ENCODE measurements at regions not wholly inside any gene's neighbourhood (a gene's known extent, or its start where the extent isn't known, plus 50 kb on each side); places are given as distances from the start of the nearest gene placed in this dataset.

DNA sequence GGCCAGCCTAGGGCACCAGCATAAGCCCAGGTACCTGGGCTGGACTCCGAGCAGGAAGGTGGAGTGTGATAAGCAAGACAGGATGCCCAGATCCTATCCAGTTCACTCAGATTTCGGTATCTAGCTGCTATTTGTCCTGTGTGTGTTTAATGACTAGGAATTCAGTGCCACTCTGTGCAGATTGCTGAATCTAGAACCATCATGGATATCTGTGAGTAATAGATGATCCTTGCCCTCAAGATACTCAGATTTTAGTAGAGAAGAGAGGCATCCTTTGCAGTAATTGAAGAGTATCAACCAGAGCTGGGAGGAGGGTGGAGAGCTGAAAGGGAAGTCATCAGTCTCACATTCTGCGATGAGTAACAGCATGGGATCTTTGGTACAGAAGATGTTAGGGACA, 155.0 kb upstream of the ARID1B start:
- Histone ChIP-seq H4K20me1 (ENCODE audit: insufficient read depth, low read length) (no peaks in the 10 kb centered on the region), H3K9me2 (ENCODE audit: insufficient read depth, low read length) (no peaks in the 10 kb centered on the region), H3K4me2 (ENCODE audit: low read length) (no peak overlapping the region), H3K4me1 (ENCODE audit: insufficient read depth, low read length, poor library complexity, severe bottlenecking) (no peaks in the 10 kb centered on the region), H3K27ac (ENCODE audit: low read depth, low read length, poor library complexity, severe bottlenecking) (no peak overlapping the region), H2AFZ (ENCODE audit: low read length) (no peak overlapping the region), H3K36me3 (ENCODE audit: insufficient read depth, low read length) (no peaks in the 10 kb centered on the region), H3K79me2 (ENCODE audit: insufficient read depth, low read depth, low read length) (no peaks in the 10 kb centered on the region), H3K4me3 (ENCODE audit: low read depth, low read length, poor library complexity, severe bottlenecking) (no peak overlapping the region), H3K9me3 (ENCODE audit: low read length) (no peaks in the 10 kb centered on the region)
- TF ChIP-seq, protein P1, sequence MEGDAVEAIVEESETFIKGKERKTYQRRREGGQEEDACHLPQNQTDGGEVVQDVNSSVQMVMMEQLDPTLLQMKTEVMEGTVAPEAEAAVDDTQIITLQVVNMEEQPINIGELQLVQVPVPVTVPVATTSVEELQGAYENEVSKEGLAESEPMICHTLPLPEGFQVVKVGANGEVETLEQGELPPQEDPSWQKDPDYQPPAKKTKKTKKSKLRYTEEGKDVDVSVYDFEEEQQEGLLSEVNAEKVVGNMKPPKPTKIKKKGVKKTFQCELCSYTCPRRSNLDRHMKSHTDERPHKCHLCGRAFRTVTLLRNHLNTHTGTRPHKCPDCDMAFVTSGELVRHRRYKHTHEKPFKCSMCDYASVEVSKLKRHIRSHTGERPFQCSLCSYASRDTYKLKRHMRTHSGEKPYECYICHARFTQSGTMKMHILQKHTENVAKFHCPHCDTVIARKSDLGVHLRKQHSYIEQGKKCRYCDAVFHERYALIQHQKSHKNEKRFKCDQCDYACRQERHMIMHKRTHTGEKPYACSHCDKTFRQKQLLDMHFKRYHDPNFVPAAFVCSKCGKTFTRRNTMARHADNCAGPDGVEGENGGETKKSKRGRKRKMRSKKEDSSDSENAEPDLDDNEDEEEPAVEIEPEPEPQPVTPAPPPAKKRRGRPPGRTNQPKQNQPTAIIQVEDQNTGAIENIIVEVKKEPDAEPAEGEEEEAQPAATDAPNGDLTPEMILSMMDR (conservative IDR thresholded peaks at IDR 0.05; ENCODE audit: low read length): no peak
- no peak for TF ChIP-seq EZH2phosphoT487 (IDR thresholded peaks at IDR 0.05; ENCODE audit: borderline replicate concordance, low read depth, low read length)
- intact Hi-C loops (cut with micrococcal nuclease; ENCODE audit: unreplicated experiment): no loop called here
- BruUV-seq (replicated peaks): no TSS peak
- ChIA-PET CTCF (ENCODE audit: unreplicated experiment) (interaction anchor here (0.6 kb wide), 1 partner anchor 131 kb away, joined by 3 read pairs; no protein-coding TSS in a partner anchor), POLR2A (interaction anchor here (1.0 kb wide), 1 partner anchor 22 kb away, joined by 5 read pairs; no protein-coding TSS in a partner anchor)
- DNase-seq (ENCODE audit: low spot score): no peak

DNA sequence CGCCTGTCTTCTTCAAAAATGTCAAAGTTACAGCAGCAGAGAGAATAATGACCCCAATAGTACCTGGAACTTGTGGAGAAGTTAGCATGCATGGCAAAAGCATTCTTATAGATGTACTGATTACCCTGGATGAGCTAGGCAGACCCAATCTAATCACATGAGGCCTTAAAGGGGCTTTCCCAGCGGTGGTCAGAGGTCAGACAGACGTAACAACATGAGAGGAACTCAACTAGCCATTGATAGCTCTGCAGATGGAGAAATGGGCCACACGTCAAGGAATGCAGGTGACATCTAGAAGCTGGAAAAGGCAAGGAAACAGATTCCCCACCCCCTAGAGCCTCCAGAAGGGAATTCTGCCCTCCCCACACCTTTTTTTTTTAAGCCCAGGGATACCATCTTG, 156.8 kb upstream of the ARID1B start:
- no peaks in the 10 kb centered on the region for H3K36me3 ChIP-seq (ENCODE audit: insufficient read depth, low read length)
- intact Hi-C loops (cut with micrococcal nuclease; ENCODE audit: unreplicated experiment): no loop called here
- no peaks in the 10 kb centered on the region for H3K4me1 ChIP-seq (ENCODE audit: insufficient read depth, low read length, poor library complexity, severe bottlenecking)
- H3K4me2 ChIP-seq (ENCODE audit: low read length): no peak overlapping the region
- no peak for TF ChIP-seq EZH2phosphoT487 (IDR thresholded peaks at IDR 0.05; ENCODE audit: borderline replicate concordance, low read depth, low read length)
- BruUV-seq (replicated peaks): no TSS peak
- no peaks in the 10 kb centered on the region for H4K20me1 ChIP-seq (ENCODE audit: insufficient read depth, low read length)
- ChIA-PET POLR2A (interaction anchor here (0.6 to 0.9 kb wide), 3 partner anchors 64 to 382 kb away, joined by 3 to 4 read pairs (median 3); no protein-coding TSS in a partner anchor), CTCF (ENCODE audit: unreplicated experiment) (no interaction called here)
- H3K4me3 ChIP-seq (ENCODE audit: low read depth, low read length, poor library complexity, severe bottlenecking): no peak overlapping the region
- peaks cover under 1% of the 10 kb centered on the region; the same call in 1 of the 2 replicates for H3K9me3 ChIP-seq (ENCODE audit: low read length)
- no peak overlapping the region for H3K27ac ChIP-seq (ENCODE audit: low read depth, low read length, poor library complexity, severe bottlenecking)
- no peaks in the 10 kb centered on the region for H3K79me2 ChIP-seq (ENCODE audit: insufficient read depth, low read depth, low read length)
- no peak for DNase-seq (ENCODE audit: low spot score)
- H2AFZ ChIP-seq (ENCODE audit: low read length): no peak overlapping the region
- H3K9me2 ChIP-seq (ENCODE audit: insufficient read depth, low read length): no peaks in the 10 kb centered on the region

DNA sequence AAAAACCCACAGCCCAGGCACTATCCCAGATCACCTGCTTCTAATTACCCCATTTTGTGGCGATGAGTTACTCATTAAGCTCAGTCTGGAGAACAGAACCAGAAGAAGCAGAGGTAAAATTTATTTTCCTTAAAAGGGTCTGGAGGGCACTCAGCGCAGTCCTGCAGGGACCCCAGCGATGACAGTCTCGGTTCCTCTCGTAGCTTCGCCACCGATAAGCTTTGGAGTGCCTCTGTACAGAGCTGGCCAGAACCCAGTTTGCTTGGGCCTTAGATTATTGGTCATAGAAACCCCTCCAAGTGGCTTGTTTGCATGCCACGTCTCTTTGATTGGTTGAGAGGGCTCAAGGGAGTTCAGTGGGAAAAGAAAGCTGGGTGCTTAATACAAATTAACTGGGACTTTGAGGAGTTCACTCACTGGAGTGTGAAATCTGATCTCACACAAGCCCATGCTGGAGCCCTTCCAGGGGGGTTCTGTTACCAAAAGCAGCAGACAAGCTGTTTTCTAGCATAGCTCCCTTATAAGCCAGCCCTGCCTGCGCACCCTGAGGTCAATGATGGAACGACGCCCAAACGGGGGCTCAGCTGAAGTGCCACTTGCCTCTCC, 158.5 kb upstream of the ARID1B start:
- Histone ChIP-seq H3K4me1 (ENCODE audit: insufficient read depth, low read length, poor library complexity, severe bottlenecking) (no peaks in the 10 kb centered on the region), H3K9me3 (ENCODE audit: low read length) (peaks cover 17% of the 10 kb centered on the region), H3K9me2 (ENCODE audit: insufficient read depth, low read length) (no peaks in the 10 kb centered on the region), H4K20me1 (ENCODE audit: insufficient read depth, low read length) (no peaks in the 10 kb centered on the region), H3K79me2 (ENCODE audit: insufficient read depth, low read depth, low read length) (no peaks in the 10 kb centered on the region), H3K36me3 (ENCODE audit: insufficient read depth, low read length) (no peaks in the 10 kb centered on the region), H2AFZ (ENCODE audit: low read length) (no peak overlapping the region), H3K4me2 (ENCODE audit: low read length) (no peak overlapping the region), H3K27ac (ENCODE audit: low read depth, low read length, poor library complexity, severe bottlenecking) (no peak overlapping the region), H3K4me3 (ENCODE audit: low read depth, low read length, poor library complexity, severe bottlenecking) (no peak overlapping the region)
- BruUV-seq (replicated peaks): no TSS peak
- no peak for DNase-seq (ENCODE audit: low spot score)
- POLR2A ChIA-PET: interaction anchor here (1.2 to 1.9 kb wide), 2 partner anchors 10 to 16 kb away, joined by 4 to 9 read pairs; no protein-coding TSS in a partner anchor
- TF ChIP-seq, protein P1 (conservative IDR thresholded peaks at IDR 0.05; ENCODE audit: low read length): no peak
- TF ChIP-seq EZH2phosphoT487 (IDR thresholded peaks at IDR 0.05; ENCODE audit: borderline replicate concordance, low read depth, low read length): no peak
- intact Hi-C loops (cut with micrococcal nuclease; ENCODE audit: unreplicated experiment): no loop called here
- CTCF ChIA-PET (ENCODE audit: unreplicated experiment): no interaction called here

All from OCI-LY7 (cell line).